ENCODE measurements at regions not wholly inside any gene's neighbourhood (a gene's known extent, or its start where the extent isn't known, plus 50 kb on each side); places are given as distances from the start of the nearest gene placed in this dataset.
A peak's percentile ranks its signal among the peaks of the same experiment; 100 is the strongest.

DNA sequence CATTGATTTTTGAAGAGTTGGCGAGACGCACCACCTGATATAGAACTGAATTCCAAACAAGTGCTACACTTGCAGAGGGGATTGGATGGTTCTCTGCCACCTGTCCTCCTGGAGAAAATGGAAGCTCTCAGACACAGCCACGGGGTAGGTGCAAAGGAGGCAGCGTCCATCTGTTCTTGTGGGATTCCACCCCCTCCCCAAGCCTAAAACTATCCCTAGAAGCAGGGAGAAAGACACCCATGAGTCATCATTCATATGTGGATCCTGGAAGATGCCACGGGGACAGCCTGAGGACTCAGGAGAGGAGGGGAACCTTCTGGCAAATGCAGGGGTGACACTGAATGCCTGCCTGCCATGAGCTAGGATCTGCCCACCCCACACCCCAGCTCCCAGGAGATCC lies 171.3 kb upstream of the CST7 start:
- no peak for DNase-seq (ENCODE audit: low read depth)

DNA sequence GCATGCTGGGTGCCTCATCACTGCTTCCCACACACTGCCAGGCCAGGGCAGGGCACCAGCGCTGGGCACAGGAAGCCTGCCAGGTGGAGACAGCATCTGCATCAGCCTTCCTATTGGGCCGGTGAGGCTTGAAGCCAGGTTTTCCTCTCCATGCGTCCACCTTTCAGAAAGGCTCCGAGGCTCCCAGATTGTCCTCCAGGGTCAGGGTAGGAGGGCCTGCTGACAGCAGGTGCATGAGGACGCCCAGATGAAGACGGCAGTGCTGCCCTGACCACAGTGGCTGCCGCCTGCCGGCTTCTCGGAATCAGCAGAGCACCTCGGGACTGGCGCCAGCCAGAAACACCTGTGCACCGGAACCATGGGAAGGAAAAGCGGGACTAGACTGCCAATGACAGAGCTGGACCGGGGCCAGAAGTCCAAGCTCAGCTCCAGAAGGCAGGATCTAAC lies 170.5 kb upstream of the CST7 start:
- DNase-seq (ENCODE audit: low read depth): no peak

DNA sequence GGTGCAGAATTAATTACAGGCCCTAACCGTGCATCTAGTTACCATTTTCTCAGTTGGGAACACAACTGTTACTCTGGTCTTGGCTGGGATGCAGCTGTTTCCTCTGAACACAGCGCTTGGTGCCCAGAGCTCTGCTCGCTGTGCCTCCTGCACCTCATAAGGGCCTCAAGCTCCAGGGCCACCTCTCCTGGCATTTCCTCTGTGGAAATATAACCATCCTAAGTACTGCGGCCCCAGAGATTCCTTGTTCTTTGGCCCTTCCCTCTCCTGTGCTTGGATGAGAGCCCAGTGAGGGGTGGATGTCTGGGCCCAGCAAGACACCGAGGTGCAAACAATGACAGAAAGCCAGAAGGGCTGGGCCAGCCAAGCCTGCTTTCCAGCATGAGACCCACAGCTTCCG lies 169.9 kb upstream of the CST7 start:
- DNase-seq (ENCODE audit: low read depth): no peak

DNA sequence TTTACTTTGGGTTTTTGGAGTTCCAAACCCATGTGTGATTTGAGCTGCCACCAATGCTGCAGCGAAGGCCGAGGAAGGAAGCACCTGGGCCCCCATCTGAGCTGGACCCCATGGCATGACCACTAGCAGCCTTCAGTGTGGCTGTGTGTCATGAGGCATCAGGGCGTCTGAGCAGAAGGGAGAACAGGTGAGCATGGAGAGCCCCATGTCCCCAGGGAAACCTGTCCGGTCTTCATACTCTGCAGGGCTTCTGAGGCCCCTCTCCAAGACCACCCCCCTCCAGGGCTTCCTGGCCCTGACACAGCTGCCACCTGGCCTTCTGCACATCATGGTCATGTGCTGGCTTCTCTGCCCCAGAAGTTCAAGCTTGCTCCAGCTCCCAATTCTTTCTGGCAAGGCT lies 169.1 kb upstream of the CST7 start:
- no peak for DNase-seq (ENCODE audit: low read depth)

DNA sequence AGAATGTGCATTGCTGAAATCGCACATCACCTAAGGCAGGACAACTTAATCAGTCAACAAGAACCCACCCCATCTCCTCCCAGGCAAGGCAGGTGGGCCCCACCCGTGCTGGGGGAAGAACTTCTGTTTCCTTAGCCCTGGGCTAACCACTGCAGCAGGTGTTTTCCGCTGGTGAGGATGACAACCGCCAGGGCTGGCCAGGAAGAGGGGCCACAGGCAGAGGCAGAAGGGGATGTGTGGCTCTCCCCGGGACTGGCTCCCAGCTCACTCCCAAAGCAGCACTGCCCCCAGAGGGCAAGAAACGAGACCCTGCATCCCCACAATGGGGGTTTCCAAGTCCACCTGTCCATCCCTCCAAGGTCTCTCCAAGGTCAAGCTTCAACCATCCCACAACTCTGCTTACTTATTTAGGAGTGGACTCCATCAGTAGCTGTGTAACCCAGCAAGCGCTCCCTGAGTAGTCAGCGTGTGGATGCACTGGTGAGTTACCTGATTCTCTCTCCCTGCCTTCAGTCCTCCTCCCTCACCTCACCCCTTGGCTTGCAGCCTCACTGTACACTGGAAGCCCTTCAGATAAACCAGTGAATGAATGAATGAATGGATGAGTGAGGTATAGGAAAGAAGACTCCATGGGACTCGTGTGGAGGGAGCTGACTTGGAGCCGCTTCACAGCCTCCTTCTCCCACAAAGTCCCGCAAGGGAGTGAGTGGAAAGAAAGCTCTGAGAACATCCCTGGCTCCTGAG lies 168.2 kb upstream of the CST7 start:
- DNase-seq (ENCODE audit: low read depth): no peak

DNA sequence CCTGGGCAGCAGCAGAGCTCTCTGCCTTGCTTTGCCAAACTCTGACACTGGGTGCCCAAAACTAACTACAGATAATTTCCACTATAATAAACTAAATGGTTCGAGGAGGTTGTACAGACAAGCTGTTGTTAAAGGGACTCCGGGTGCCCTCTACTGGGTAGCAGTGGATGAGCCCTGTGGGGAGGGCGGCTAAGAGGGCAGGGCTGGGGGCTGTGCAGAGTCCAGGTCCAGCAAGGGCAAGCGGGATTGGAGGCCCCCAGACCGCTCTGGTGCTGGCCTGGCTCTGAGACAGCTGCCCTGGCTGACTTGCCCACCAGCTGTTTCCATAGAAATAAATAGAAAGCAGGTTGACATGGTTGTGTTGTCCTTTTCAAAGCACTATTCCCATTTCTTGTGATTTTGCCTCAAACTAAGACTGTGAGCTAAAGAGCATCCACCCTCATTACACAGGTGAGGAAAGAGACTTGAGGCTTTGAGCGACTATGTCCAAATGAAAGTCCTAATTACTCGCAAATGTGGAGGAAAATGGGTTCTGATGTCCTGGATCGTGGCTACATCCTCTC lies 167.6 kb upstream of the CST7 start:
- DNase-seq (ENCODE audit: low read depth): peak; percentile 44

DNA sequence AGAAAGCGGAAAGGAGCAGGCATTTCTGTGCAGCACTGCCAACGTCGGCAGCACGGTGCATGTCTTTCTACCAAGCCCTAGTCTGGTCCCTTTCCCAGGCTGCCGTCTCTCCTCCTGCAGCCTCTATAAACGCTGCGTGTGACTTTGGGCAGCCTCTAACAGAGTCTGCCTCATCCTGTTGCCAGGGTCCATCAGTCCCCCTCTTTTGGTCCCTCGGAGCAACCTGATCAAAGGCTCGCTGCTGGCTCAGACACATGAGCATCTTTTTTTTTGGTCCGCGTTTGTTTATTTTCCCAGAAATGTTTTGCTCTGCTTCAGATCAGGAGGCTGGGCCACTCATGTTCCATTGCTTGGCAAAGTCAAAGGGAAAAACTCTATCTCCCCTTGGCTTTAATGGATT lies 166.8 kb upstream of the CST7 start:
- DNase-seq (ENCODE audit: low read depth): no peak

DNA sequence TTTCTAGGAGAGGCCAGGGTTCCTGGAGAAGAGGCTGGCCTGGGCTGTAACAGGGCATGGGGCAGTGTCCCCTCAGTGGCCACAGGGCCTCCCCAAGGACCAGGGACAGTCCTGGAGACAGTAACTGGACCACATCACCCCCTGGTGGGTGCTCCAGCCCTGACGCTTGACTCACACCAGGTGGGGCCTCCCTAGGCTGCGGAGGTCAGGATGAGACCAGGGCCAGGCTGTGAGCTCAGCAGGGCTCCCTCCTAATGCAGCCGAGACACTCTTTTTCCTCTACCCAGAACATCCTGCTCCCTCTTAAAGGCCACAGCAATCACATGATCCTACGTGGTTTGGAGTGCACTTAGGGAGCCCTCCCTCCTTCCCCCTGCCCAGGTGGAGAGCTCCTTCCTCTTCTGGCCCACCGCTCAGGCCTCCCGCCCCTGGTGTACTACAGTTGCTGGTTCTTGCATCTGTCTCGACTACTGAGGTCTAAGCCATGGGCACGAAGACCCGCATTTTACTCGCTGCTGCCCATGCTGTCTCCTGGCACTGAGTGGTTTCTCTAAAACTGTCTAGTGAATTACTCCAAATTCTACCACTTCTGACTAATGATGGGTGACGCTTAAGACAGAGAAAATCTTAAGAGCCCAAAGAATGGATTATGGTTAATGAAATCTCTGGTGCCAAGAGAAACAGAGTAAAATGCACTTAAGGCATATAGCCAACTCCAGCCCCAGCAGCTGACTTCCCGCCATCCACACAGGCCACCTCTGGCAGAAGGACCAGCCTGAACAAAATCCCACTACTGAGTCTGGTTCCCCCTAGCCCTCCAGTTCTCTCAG lies 166.1 kb upstream of the CST7 start:
- no peak for DNase-seq (ENCODE audit: low read depth)

DNA sequence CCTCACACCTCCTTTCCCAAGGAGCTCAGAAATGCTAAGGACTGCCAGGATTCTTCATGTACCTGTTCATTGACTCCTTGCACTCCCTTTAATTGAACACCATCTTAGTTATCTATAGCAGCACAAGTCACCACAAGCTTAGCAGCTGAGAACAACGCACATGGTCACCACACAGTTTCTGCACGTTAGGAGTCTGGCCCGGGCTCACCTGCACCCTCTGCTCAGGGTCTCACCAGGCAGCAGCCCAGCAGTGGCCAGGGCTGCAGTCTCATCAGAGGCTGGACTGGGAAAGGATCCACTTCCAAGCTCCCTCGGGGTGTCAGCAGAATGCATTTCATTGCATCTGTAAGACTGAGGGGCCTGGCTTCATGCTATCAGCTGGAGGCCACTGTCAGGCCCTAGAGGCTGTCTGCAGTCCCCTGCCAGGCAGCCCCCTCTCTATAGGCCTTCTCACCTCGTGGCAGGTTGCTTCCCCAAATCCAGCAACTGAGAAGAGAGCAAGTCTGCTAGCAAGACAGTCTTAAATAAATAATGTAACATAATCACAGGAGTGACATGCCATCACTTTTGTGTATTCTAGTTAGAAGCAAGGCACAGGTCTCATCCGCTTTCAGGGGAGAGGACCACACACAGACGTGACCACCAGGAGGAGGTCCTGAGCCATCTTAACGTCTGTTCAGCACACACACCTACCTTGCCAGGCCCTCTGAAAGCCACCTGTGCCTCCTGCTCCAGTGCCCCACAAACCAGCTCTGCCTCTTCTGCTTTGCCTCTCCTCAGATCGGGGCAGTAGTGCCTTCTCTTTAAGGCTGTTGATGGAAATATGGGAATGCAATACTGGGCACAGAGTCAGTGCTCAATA lies 165.2 kb upstream of the CST7 start:
- DNase-seq (ENCODE audit: low read depth): no peak

DNA sequence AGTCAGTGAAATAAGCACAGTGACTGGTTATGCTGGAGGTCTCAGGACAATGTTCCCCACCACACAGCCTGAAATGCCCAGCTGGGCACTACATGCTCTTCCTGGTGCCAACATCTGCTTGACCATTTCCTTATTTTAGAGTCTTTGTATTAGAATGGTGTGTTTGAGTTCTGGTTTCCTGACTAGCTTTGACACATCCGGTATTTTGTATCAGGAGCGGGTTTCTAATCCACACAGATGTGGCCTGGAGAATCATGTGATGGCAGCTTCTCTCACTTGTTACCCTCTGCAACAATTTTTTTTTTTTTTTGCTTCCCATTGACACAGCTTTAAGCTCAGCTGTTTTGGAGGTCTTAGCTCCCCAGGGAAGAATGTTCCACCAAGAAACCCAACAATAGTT lies 164.5 kb upstream of the CST7 start:
- no peak for DNase-seq (ENCODE audit: low read depth)

DNA sequence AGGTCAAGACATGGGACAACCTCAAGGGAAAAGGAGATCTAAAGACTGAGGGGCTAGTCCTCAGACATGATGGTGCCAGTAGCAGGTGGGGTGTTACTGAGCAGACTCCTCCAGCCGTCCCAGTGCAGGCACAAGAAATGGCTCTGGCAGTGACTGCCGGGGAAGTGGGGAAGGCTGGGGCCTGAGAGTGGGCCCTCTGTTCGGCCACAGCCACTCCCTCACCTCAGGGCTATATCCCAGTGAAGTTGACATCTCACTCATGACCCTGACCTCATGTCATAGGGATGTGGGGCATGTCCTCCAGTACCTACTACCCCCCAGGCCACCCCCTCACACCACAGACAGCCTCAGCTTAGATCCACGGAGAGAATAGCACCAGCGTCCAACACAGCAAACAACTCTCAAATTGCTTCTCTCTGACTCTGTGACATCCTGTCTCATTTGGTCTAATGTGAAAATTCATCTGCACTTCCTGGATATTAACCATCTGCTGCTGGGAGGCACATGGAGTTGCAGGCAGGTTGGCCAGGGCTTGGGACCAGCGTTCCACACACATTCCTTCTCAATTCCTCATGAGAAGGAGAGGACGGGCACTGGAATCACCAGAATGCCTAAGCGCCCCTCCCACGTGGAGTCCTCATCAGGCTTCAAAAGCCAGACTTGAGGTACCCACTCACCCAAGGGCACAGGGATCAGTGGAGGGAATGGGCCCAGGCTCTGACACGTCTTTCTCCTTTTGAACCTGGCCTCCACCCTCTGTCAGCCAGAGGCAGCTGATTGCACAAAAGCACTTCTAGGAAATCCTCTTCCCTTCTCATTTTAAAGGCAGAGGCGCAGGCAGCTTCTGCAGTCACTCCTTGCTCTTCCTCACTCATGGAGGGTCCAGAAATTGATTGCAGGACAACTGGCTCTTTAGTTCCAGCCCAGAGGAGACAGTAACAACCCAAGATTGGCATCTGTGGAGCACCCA lies 163.6 kb upstream of the CST7 start:
- DNase-seq (ENCODE audit: low read depth): peak; percentile 92

DNA sequence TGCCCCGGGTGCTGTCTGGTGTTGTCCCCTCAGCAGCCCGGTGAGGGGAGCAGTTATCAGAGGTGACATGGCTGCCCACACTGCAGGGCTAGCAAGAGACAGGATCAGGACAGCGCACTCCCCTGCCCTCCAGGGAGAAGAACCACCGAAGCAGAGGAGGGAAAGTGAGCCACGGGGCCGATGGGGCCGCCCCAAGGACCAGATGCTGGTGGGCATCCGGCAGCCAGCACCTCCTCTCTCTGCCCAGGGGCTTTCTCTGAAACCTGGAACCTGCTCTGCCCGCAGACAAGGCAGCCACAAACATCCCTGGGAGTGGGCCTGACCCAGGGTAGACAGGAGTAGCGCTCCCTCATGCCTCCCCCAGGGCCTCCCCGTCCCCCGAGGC lies 163.0 kb upstream of the CST7 start:
- no peak for DNase-seq (ENCODE audit: low read depth)

DNA sequence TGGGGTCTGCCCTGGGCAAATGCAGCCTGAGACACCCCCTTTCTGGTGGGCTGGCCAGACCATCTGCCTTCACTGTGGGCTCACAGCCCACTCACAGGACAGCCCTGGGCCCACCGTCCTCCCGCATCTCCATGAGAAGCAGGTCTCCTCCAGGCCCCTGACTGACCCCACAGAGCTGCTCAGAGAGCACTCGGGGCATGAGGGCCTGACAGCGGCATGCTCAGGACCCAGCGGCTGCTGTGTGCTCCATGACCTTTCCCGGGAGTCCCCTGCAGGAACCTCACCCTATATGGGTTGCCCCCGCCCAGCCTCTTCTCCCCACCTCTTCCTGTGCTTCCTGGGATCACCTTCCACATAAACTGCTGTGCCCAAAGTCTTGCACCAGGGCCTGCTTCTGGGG lies 162.4 kb upstream of the CST7 start:
- DNase-seq (ENCODE audit: low read depth): no peak

DNA sequence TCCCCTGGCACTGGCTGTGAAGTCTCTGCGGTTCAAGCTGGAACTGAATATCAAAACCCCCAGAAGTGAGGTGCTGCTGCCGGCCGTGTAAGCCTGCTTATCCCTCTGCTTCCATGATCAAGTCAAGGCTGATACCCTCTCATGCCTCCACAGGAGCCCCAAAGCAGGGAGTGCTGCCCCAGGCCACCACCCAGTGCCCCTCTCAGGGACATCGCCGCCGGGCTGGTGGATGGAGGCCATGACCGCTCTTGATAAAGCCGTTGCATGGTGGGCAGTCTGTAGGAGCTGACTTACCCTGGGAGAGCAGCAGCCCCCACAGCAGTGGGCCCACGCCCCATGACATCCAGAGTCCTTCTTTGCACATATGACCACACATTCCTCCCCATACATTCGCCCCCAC lies 162.0 kb upstream of the CST7 start:
- no peak for DNase-seq (ENCODE audit: low read depth)

DNA sequence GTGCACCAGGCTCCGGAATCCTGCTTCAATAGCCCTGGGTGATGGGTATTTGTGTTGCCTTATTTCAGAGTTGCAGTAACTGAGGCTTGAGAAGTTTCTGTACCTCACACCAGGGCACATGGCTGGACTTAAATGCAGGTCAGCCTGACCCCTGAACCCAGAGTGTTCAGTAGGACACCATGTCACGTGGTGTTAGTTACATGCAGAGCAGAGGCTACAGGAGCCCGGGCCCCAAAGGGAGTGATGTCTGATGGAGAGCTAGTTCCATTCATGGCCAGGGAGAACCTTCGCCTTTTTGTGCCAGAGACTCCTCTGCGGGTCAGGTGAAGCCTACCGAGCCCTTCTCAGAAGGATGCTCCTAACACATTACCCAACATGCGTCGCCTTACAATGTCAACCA lies 161.4 kb upstream of the CST7 start:
- DNase-seq (ENCODE audit: low read depth): no peak

DNA sequence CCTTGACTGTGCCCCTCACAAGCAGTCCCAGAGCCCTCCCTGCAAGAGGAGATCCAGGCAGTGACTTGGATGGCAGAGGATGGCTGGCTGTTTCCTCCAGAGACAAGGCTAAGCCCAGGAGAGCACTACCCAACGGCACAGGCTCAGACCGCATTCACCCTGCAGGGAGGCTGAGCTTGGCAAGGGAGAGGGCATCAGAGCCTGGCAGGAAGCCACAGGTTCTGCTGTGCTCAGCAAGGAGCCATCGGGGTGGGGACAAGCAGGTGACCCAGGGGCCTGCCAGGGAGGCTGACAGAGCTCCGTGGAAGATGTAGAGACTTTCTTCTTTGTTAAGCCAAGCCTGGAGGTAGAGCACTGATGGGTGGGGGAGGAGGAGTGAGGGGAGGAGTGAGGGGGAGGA lies 159.2 kb upstream of the CST7 start:
- no peak for DNase-seq (ENCODE audit: low read depth)

DNA sequence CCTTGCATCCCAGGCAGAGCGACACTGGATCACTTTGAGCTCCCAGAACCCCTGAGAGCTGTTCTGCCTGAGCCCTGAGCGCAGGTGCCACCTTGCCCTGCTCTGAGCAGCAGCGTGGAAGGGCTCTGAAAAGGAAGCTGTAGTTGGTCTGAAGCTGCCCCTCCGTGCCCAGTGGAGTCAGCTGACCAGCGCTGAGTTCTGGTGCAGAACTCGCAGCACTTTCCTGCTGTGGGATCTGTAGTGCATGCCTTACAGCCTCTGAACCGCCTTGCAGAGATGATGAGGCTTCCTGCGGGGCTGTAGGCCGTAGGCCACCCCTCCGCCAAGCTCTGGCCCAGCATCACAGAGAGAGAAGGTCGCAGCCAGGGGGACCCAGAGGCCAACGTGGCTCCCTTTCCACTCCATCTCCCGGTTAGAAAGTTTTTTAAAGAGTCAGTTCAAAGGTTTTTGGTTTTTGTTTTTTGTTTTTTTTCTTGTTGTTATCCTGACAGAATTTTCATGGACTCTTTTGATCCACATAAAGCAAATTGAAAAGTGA lies 158.3 kb upstream of the CST7 start:
- DNase-seq (ENCODE audit: low read depth): no peak

DNA sequence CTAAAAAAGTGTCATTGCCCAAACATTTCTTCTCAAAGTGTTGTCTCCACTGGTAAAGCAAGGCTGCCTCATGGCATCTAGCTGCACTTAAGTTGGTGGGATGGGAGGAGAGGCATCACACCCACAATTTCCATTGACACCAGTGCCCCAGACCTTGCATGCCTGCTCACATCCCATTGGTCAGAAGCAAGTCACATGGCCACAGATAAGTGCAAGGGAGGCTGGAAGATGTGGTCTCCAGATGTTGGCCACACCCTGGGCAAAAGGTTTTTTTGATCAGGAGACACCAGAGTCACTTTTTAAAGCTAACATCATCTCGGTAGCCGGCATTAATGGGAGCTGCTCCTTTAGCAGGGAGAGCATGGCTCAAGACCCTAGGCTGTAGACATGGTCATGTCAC lies 157.1 kb upstream of the CST7 start:
- DNase-seq (ENCODE audit: low read depth): no peak

DNA sequence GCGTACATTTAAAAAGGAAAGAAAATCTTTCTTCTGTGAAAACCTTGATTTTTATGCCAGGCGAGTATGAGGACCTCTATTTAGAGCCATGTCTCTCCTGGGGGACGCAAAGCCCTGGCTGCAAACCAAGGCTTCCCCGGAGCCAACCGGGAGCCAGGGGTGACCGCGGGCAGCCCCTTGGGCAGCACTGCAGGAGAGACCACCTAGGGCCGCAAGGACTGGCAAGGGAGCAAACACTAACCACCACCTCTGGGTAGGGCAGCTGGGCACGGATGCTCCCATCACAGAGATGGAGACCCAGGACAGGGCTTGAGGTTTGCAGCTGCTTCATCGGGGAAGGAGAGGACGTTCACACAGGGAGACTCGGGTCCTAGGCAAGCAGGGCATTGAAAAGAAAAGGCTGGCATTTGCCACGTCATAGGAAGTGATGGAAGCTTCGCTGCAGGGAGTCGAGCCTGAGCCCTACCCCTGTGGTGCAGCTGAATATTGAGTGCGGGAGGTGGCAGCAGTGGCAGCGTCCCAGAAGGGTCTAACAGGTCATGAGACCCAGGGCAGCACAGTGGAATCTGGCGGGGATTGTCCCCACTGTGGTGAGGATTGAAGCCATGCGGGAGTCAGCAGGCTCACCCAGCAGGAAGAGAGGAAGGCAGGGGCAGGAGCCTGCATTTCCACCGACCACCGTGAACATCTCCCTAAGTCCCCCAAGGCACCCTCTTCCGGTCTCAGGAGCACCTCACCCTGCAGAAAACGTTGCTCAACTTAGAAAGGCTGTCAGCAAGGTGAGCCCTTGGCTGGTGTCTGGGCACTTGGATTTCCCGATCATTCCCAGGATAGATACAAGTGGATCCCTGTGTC lies 156.2 kb upstream of the CST7 start:
- DNase-seq (ENCODE audit: low read depth): no peak

DNA sequence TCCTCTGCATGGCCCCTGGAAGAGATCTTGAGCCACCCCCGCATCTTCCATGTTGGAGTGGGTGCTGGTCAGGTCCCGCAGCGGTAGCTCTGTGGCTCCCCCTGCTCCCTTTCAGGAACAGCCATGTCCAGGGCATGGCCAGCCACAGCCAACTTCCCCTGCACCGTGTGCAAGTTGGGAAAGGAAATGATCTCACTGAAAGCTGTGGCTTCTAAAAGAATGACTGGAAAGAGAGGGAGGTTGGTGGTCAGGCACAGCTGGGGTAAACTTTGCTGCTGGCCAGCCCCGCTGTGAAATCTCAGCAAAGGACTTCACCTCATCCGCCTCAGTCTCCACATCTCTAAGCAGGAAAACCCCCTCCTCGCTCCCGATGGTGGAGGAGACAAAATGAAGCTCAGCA lies 153.6 kb upstream of the CST7 start:
- DNase-seq (ENCODE audit: low read depth): peak; percentile 65
